OCI-LY7 (cell line): ENCODE measurements at regions not wholly inside any gene's neighbourhood (a gene's known extent, or its start where the extent isn't known, plus 50 kb on each side); places are given as distances from the start of the nearest gene placed in this dataset.
"Not testable (repeated sequence)": the region's sequence is repeated elsewhere in the genome, so short reads cannot be mapped to it uniquely, and the experiment has no call there.

Experiments used
- BruUV-seq: library from RNA; stranded (reverse); fragments of 400-500 nt; replicated peaks from 2 replicates; lab custom pipeline; 2021; lab: Mats Ljungman, UMichigan
- CTCF ChIA-PET: fragments of 300-600 bp; sonication (Branson Sonifier 250); formaldehyde crosslinking; loops from one replicate; lab custom pipeline; 2022; ENCODE audit warnings: antibody characterized with exemption; ENCODE audit not compliant: unreplicated experiment; lab: Charles Lee
- POLR2A ChIA-PET: fragments of 300-600 bp; sonication (Branson Sonifier 250); formaldehyde crosslinking; loops from one replicate; lab custom pipeline; 2022; ENCODE audit warnings: antibody characterized with exemption; lab: Charles Lee
- DNase-seq: peaks from one replicate; pipeline ENCODE4 v3.0.0-alpha.2; 2015; ENCODE audit warnings: low spot score
- H2AFZ ChIP-seq: fragments of 200-600 bp; sonication (generic), shearing (Covaris generic); 2 replicates; pipeline ENCODE4 v1.6.1; 2014; ENCODE audit warnings: mild to moderate bottlenecking, antibody characterized with exemption, low read length, moderate library complexity
- H3K27ac ChIP-seq: fragments of 200-600 bp; sonication (generic); 2 replicates; pipeline ENCODE4 v1.5.1; 2014; ENCODE audit warnings: mixed run types, low read depth, mild to moderate bottlenecking, moderate library complexity, low read length, inconsistent platforms; ENCODE audit not compliant: poor library complexity, severe bottlenecking
- H3K36me3 ChIP-seq: fragments of 200-600 bp; sonication (generic); 2 replicates; pipeline ENCODE4 v1.6.1; 2014; ENCODE audit warnings: mild to moderate bottlenecking, antibody characterized with exemption, low read length, moderate library complexity, mixed read lengths; ENCODE audit not compliant: insufficient read depth
- H3K4me1 ChIP-seq: fragments of 200-600 bp; sonication (generic); 2 replicates; pipeline ENCODE4 v1.5.1; 2014; ENCODE audit warnings: mild to moderate bottlenecking, low read length; ENCODE audit not compliant: insufficient read depth, poor library complexity, severe bottlenecking
- H3K4me2 ChIP-seq: fragments of 200-600 bp; sonication (generic); 2 replicates; pipeline ENCODE4 v1.6.1; 2014; ENCODE audit warnings: mild to moderate bottlenecking, low read length
- H3K4me3 ChIP-seq: fragments of 200-600 bp; sonication (generic); 2 replicates; pipeline ENCODE4 v1.5.1; 2014; ENCODE audit warnings: mild to moderate bottlenecking, low read depth, low read length; ENCODE audit not compliant: poor library complexity, severe bottlenecking
- H3K79me2 ChIP-seq: fragments of 200-600 bp; sonication (generic); 2 replicates; pipeline ENCODE4 v1.6.1; 2016; ENCODE audit warnings: low read depth, mild to moderate bottlenecking, low read length, moderate library complexity, mixed read lengths; ENCODE audit not compliant: insufficient read depth
- H3K9me2 ChIP-seq: fragments of 200-600 bp; sonication (generic); 2 replicates; pipeline ENCODE4 v1.6.1; 2016; ENCODE audit warnings: mild to moderate bottlenecking, low read length, mixed read lengths; ENCODE audit not compliant: insufficient read depth
- H3K9me3 ChIP-seq: fragments of 200-600 bp; sonication (generic); 2 replicates; pipeline ENCODE4 v1.6.1; 2014; ENCODE audit warnings: mild to moderate bottlenecking, mixed run types, low read length, mixed read lengths
- H4K20me1 ChIP-seq: fragments of 200-600 bp; sonication (generic); 2 replicates; pipeline ENCODE4 v1.6.1; 2014; ENCODE audit warnings: mild to moderate bottlenecking, antibody characterized with exemption, low read length, moderate library complexity, mixed read lengths; ENCODE audit not compliant: insufficient read depth
- CTCF ChIP-seq: fragments of 200-600 bp; sonication (generic); conservative IDR thresholded peaks from 2 replicates; pipeline ENCODE4 v1.5.1; 2014; ENCODE audit warnings: mild to moderate bottlenecking, antibody characterized with exemption, low read length, moderate library complexity, mixed read lengths
- EZH2phosphoT487 ChIP-seq: fragments of 200-600 bp; sonication (generic); IDR thresholded peaks from 2 replicates; pipeline ENCODE4 v1.6.1; 2018; ENCODE audit warnings: low read depth, borderline replicate concordance, mild to moderate bottlenecking, mixed run types, antibody characterized with exemption, low read length, moderate library complexity, mixed read lengths
- intact Hi-C: fragments of 100-400 bp; cut with micrococcal nuclease; formaldehyde crosslinking; loops from one replicate; pipeline ENCODE4 v1.10.0; 2022; ENCODE audit not compliant: unreplicated experiment

DNA sequence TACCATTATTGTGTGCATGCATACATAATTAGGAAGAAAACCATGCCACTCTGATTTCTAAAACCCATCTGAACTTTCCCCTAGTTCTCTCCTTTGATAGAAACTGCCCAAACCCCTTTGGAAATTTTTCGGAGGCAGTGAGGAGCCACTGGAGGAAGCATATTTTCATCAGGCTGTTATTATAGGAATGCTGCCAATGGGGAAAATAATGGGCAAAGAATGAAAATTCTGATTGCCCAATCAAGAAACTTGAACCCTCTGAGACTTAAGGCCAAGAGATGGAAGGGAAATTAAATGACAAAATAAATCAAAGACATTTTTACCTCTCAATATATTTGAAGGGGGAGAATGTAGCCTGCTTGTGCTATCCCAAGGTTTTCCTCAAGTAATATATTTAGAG lies 376.0 kb upstream of the PDZRN3 start:
- Histone ChIP-seq H3K9me3 (no peaks in the 10 kb centered on the region), H2AFZ (no peak overlapping the region), H3K4me1 (no peaks in the 10 kb centered on the region), H3K27ac (no peak overlapping the region), H3K9me2 (no peaks in the 10 kb centered on the region), H3K4me2 (no peak overlapping the region), H3K4me3 (no peak overlapping the region), H4K20me1 (no peaks in the 10 kb centered on the region), H3K36me3 (no peaks in the 10 kb centered on the region), H3K79me2 (no peaks in the 10 kb centered on the region)
- DNase-seq: no peak
- TF ChIP-seq CTCF (no peak), EZH2phosphoT487 (no peak)
- intact Hi-C loops: no loop called here
- ChIA-PET CTCF (no interaction called here), POLR2A (no interaction called here)
- no TSS peak for BruUV-seq

DNA sequence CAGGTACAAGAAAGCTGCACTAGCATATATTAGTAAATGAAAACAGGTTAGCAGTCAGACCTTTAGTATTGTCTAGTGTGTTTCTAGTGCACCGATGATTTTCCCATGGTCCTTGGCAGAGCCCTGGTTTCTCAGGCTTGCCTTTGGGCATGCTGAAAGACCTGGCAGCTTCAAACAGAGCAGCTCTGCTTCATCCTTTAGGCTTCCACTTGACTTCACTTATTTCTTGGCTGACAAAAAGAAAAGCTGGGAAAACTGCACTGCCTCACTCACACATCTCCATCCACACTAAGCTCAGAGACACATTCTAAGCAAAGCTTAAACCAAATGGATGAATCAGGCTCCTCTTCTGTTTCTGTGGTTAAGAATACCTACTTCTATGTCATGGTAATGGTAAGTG lies 374.8 kb upstream of the PDZRN3 start:
- Histone ChIP-seq H3K9me2 (no peaks in the 10 kb centered on the region), H3K4me2 (no peak overlapping the region), H3K36me3 (no peaks in the 10 kb centered on the region), H2AFZ (no peak overlapping the region), H3K4me3 (no peak overlapping the region), H3K4me1 (no peaks in the 10 kb centered on the region), H4K20me1 (no peaks in the 10 kb centered on the region), H3K79me2 (no peaks in the 10 kb centered on the region), H3K9me3 (no peaks in the 10 kb centered on the region), H3K27ac (no peak overlapping the region)
- ChIA-PET CTCF (no interaction called here), POLR2A (interaction anchor here (1.7 kb wide), 1 partner anchor 24 kb away, joined by 3 read pairs; no protein-coding TSS in a partner anchor)
- no peak for DNase-seq
- TF ChIP-seq CTCF (no peak), EZH2phosphoT487 (no peak)
- intact Hi-C loops: no loop called here
- no TSS peak for BruUV-seq

- H3K36me3 ChIP-seq, H3K4me3 ChIP-seq, CTCF ChIA-PET, H3K9me3 ChIP-seq, BruUV-seq, H2AFZ ChIP-seq, H4K20me1 ChIP-seq, H3K4me2 ChIP-seq, H3K4me1 ChIP-seq, H3K27ac ChIP-seq, DNase-seq, intact Hi-C loops, H3K9me2 ChIP-seq, H3K79me2 ChIP-seq: not testable (repeated sequence)
- POLR2A ChIA-PET: interaction anchor here (0.6 kb wide), 1 partner anchor 93 kb away, joined by 3 read pairs; no protein-coding TSS in a partner anchor
Measured at GRCh38 chr3:73990691-73991090, 365.9 kb upstream of the PDZRN3 start.
